HepG2 (cell line): ENCODE measurements at regions not wholly inside any gene's neighbourhood (a gene's known extent, or its start where the extent isn't known, plus 50 kb on each side); places are given as distances from the start of the nearest gene placed in this dataset.

Experiments
- BHLHE40 ChIP-seq: IDR thresholded peaks from 2 replicates; pipeline ENCODE4 v1.6.1; 2011; ENCODE audit warnings: low read length, improper control_type of control experiment
- CTCF ChIP-seq: sonication (generic); formaldehyde crosslinking; IDR thresholded peaks from 2 replicates; pipeline ENCODE4 v1.5.0; 2020; ENCODE audit warnings: mild to moderate bottlenecking, missing genetic modification reagents, moderate library complexity
- NBN ChIP-seq: fragments of 450-650 bp; conservative IDR thresholded peaks from 2 replicates; pipeline ENCODE4 v1.6.1; 2017
- SNRNP70 ChIP-seq: fragments of 200-400 bp; formaldehyde crosslinking; IDR thresholded peaks from 2 replicates; pipeline ENCODE4 v1.6.1; 2017; ENCODE audit warnings: mild to moderate bottlenecking, low read depth, low read length, moderate library complexity
- ZNF138 ChIP-seq: sonication (generic); formaldehyde crosslinking; IDR thresholded peaks from 2 replicates; pipeline ENCODE4 v1.5.0; 2020; ENCODE audit warnings: mild to moderate bottlenecking, low read depth, missing genetic modification reagents
- ZNF570 ChIP-seq: sonication (generic); formaldehyde crosslinking; IDR thresholded peaks from 2 replicates; pipeline ENCODE4 v1.4.0; 2020; ENCODE audit warnings: mild to moderate bottlenecking, missing genetic modification reagents, borderline replicate concordance

GRCh38 chr20:24141111-24141510 lies 152.5 kb upstream of the GGTLC1 start:
- no peak for TF ChIP-seq SNRNP70
- TF ChIP-seq NBN, result no peak
- TF ChIP-seq ZNF570 (CRISPR knock-in tag), result no peak
- no peak for TF ChIP-seq ZNF138 (CRISPR knock-in tag)
- TF ChIP-seq CTCF (CRISPR knock-in tag), result no peak
- no peak for TF ChIP-seq BHLHE40
